GM23248 (cell line): ENCODE measurements at regions not wholly inside any gene's neighbourhood (a gene's known extent, or its start where the extent isn't known, plus 50 kb on each side); places are given as distances from the start of the nearest gene placed in this dataset.

Experiments
- EZH2 ChIP-seq: fragments of 200-600 bp; sonication (generic); IDR thresholded peaks from 2 replicates; pipeline ENCODE4 v1.6.1; 2018; ENCODE audit warnings: antibody characterized with exemption, mild to moderate bottlenecking; ENCODE audit not compliant: insufficient read depth, poor library complexity, severe bottlenecking
- EZH2phosphoT487 ChIP-seq: fragments of 200-600 bp; sonication (generic); IDR thresholded peaks from 2 replicates; pipeline ENCODE4 v1.6.1; 2018; ENCODE audit warnings: antibody characterized with exemption, moderate library complexity, mild to moderate bottlenecking, low read depth; ENCODE audit not compliant: insufficient read depth

DNA sequence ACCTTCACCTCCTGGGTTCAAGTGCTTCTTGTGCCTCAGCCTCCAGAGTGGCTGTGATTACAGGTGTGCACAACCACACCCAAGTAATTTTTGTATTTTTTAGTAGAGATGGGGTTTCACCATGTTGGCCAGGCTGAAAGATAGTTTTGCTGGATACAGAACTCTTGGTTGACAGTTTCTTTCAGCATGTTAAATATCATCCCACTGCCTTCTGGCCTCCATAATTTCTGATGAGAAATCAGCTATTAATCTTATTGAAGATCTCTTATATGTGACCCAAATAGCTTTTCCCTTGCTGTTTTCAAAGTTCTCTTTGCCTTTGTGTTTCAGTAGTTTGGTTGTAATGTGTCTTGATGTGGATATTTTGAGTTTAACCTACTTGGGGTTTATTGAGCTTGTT is 50.3 kb upstream of the BRD7 start:
- TF ChIP-seq EZH2, result no peak
- TF ChIP-seq EZH2phosphoT487, result no peak
